GM18508 (cell line): ENCODE measurements at regions not wholly inside any gene's neighbourhood (a gene's known extent, or its start where the extent isn't known, plus 50 kb on each side); places are given as distances from the start of the nearest gene placed in this dataset.

Source experiments
- ATAC-seq: cut with Tn5 transposase; IDR thresholded peaks from one replicate; pipeline ENCODE4 v1.9.1; 2021; ENCODE audit warnings: moderate number of reproducible peaks; ENCODE audit not compliant: insufficient read depth, unreplicated experiment

GRCh38 chr1:70659891-70660290, 248.8 kb downstream of the CTH start:
- ATAC-seq = no peak

- ATAC-seq = no peak
Measured at GRCh38 chr1:70666381-70667140, 255.5 kb downstream of the CTH start.

- no peak for ATAC-seq
Measured at GRCh38 chr1:70667494-70668170, 256.6 kb downstream of the CTH start.

GRCh38 chr1:70671006-70671405, 259.9 kb downstream of the CTH start:
- ATAC-seq = no peak

- no peak for ATAC-seq
Measured at GRCh38 chr1:70672442-70672888, 261.4 kb downstream of the CTH start.

- no peak for ATAC-seq
Measured at GRCh38 chr1:70674941-70675685, 264.0 kb downstream of the CTH start.

GRCh38 chr1:70675737-70676156, 264.7 kb downstream of the CTH start:
- ATAC-seq = peak; percentile 50

- peak; percentile 99 for ATAC-seq
Measured at GRCh38 chr1:70685300-70686286, 274.5 kb downstream of the CTH start.

GRCh38 chr1:70688580-70688979, 277.5 kb downstream of the CTH start:
- no peak for ATAC-seq

- ATAC-seq = no peak
Measured at GRCh38 chr1:70706381-70707037, 295.4 kb downstream of the CTH start.

- no peak for ATAC-seq
Measured at GRCh38 chr1:70707214-70707613, 296.1 kb downstream of the CTH start.

- ATAC-seq = no peak
Measured at GRCh38 chr1:70714149-70714548, 303.1 kb downstream of the CTH start.

- ATAC-seq = no peak
Measured at GRCh38 chr1:70717211-70717610, 306.1 kb downstream of the CTH start.

GRCh38 chr1:70717656-70718055, 306.6 kb downstream of the CTH start:
- no peak for ATAC-seq

- ATAC-seq = no peak
Measured at GRCh38 chr1:70718086-70718630, 307.1 kb downstream of the CTH start.

GRCh38 chr1:70719154-70719553, 308.1 kb downstream of the CTH start:
- no peak for ATAC-seq

GRCh38 chr1:70720109-70720508, 309.0 kb downstream of the CTH start:
- no peak for ATAC-seq

- ATAC-seq = no peak
Measured at GRCh38 chr1:70720521-70720920, 309.5 kb downstream of the CTH start.

GRCh38 chr1:70727886-70728489, 316.9 kb downstream of the CTH start:
- ATAC-seq = no peak
